ENCODE measurements at regions not wholly inside any gene's neighbourhood (a gene's known extent, or its start where the extent isn't known, plus 50 kb on each side); places are given as distances from the start of the nearest gene placed in this dataset.

DNA sequence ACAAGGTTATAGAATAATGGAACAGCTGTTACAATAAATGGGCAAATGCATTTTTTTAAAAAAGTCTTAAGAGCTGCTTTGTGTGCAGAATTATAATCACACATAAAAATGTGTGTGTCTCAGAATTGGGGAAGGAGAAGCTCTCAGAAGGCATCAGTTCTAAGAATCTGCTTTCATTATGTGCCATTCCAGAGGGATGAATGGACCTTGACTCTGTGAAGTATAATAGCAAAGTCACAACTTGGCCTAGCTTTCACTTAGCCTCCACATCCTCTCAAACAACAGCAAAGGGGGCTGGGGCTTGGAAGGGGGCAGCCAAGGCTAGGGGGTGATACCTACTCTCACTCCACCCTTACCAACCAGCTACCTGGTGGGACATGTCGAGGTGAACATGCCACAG lies 265.0 kb downstream of the CDC5L start:
- H3K36me3 ChIP-seq (ENCODE audit: control insufficient read depth in 2 of 2, extremely low read depth in 1 of 2, insufficient read depth in 2 of 2, low read length in 2 of 2), result no peaks in the 10 kb centered on the region
- no peak overlapping the region for H3K27ac ChIP-seq (ENCODE audit: control insufficient read depth, insufficient read depth, low read length)
- no peaks in the 10 kb centered on the region for H3K9me1 ChIP-seq (ENCODE audit: control insufficient read depth, extremely low read depth, insufficient read depth, low read length)
- dilution Hi-C loops (cut with MboI; ENCODE audit: extremely low pct_ligation_motif_present, low sequenced_read_pairs), result no loop called here
- H3K4me1 ChIP-seq (ENCODE audit: control insufficient read depth, extremely low read depth, insufficient read depth, low read length), result peaks cover 11% of the 10 kb centered on the region
- TF ChIP-seq CTCF (optimal IDR thresholded peaks at IDR 0.05 in 1 of 3, IDR thresholded peaks at IDR 0.05 in 1 of 3, conservative IDR thresholded peaks at IDR 0.05 in 1 of 3; ENCODE audit: extremely low read depth in 1 of 3, insufficient read depth in 2 of 3, low read length in 3 of 3), result no peak
- TF ChIP-seq EZH2 (IDR thresholded peaks at IDR 0.05; ENCODE audit: low read length), result no peak
- no peak overlapping the region for H3K9ac ChIP-seq (ENCODE audit: control insufficient read depth, extremely low read depth, insufficient read depth, low read length)
- H3K79me2 ChIP-seq (ENCODE audit: control insufficient read depth, insufficient read depth, low read length), result no peaks in the 10 kb centered on the region
- FAIRE-seq (no peak), DNase-seq (ENCODE audit: low read depth, low spot score) (no peak)
- no peaks in the 10 kb centered on the region for H3K9me3 ChIP-seq (ENCODE audit: control insufficient read depth, low read depth, low read length)
- no peaks in the 10 kb centered on the region for H4K20me1 ChIP-seq (ENCODE audit: control insufficient read depth, extremely low read depth, insufficient read depth, low read length)
- H3K4me2 ChIP-seq (ENCODE audit: control insufficient read depth, extremely low read depth, insufficient read depth, low read depth, low read length), result no peak overlapping the region
- H3K4me3 ChIP-seq (ENCODE audit: control insufficient read depth in 2 of 3, extremely low read depth in 1 of 3, insufficient read depth in 2 of 3, low read depth in 1 of 3, low read length in 3 of 3), result no peak overlapping the region
- H2AFZ ChIP-seq (ENCODE audit: control insufficient read depth, low read length), result no peak overlapping the region
- no peaks in the 10 kb centered on the region for H3K27me3 ChIP-seq (ENCODE audit: control insufficient read depth, extremely low read depth, insufficient read depth, low read length)

- Histone ChIP-seq H3K4me2 (ENCODE audit: control insufficient read depth, extremely low read depth, insufficient read depth, low read depth, low read length) (no peak overlapping the region), H4K20me1 (ENCODE audit: control insufficient read depth, extremely low read depth, insufficient read depth, low read length) (no peaks in the 10 kb centered on the region), H3K79me2 (ENCODE audit: control insufficient read depth, insufficient read depth, low read length) (no peaks in the 10 kb centered on the region), H3K27me3 (ENCODE audit: control insufficient read depth, extremely low read depth, insufficient read depth, low read length) (no peaks in the 10 kb centered on the region), H3K9ac (ENCODE audit: control insufficient read depth, extremely low read depth, insufficient read depth, low read length) (no peak overlapping the region), H3K9me3 (ENCODE audit: control insufficient read depth, low read depth, low read length) (no peaks in the 10 kb centered on the region), H3K36me3 (ENCODE audit: control insufficient read depth in 2 of 2, extremely low read depth in 1 of 2, insufficient read depth in 2 of 2, low read length in 2 of 2) (no peaks in the 10 kb centered on the region), H3K27ac (ENCODE audit: control insufficient read depth, insufficient read depth, low read length) (no peak overlapping the region), H3K9me1 (ENCODE audit: control insufficient read depth, extremely low read depth, insufficient read depth, low read length) (no peaks in the 10 kb centered on the region), H3K4me1 (ENCODE audit: control insufficient read depth, extremely low read depth, insufficient read depth, low read length) (peaks cover 11% of the 10 kb centered on the region), H3K4me3 (ENCODE audit: control insufficient read depth in 2 of 3, extremely low read depth in 1 of 3, insufficient read depth in 2 of 3, low read depth in 1 of 3, low read length in 3 of 3) (no peak overlapping the region), H2AFZ (ENCODE audit: control insufficient read depth, low read length) (no peak overlapping the region)
- DNase-seq (ENCODE audit: low read depth, low spot score) (no peak), FAIRE-seq (no peak)
- TF ChIP-seq EZH2 (IDR thresholded peaks at IDR 0.05; ENCODE audit: low read length) (no peak), CTCF (optimal IDR thresholded peaks at IDR 0.05 in 1 of 3, IDR thresholded peaks at IDR 0.05 in 1 of 3, conservative IDR thresholded peaks at IDR 0.05 in 1 of 3; ENCODE audit: extremely low read depth in 1 of 3, insufficient read depth in 2 of 3, low read length in 3 of 3) (no peak)
- dilution Hi-C loops (cut with MboI; ENCODE audit: extremely low pct_ligation_motif_present, low sequenced_read_pairs), result no loop called here
Observed at GRCh38 chr6:44653091-44653490, 265.6 kb downstream of the CDC5L start.
